SK-N-SH treated with all-trans-retinoic acid at 6 μM for 48 hours (cell line): ENCODE measurements at regions not wholly inside any gene's neighbourhood (a gene's known extent, or its start where the extent isn't known, plus 50 kb on each side); places are given as distances from the start of the nearest gene placed in this dataset.

Experiments
- ARNTL ChIP-seq: fragments of 450-650 bp; formaldehyde crosslinking; IDR thresholded peaks from 2 replicates; pipeline ENCODE4 v1.5.0; 2020; ENCODE audit warnings: low read depth, mild to moderate bottlenecking, moderate library complexity, borderline replicate concordance
- PPARA ChIP-seq: fragments of 250-450 bp; sonication (Bioruptor Pico); IDR thresholded peaks from 2 replicates; pipeline ENCODE4 v1.5.0; 2020; ENCODE audit warnings: mild to moderate bottlenecking, borderline replicate concordance
- RARB ChIP-seq: fragments of 250-450 bp; sonication (Bioruptor Pico); IDR thresholded peaks from 2 replicates; pipeline ENCODE4 v1.8.0; 2021; ENCODE audit warnings: mild to moderate bottlenecking, moderate library complexity
- SNAI2 ChIP-seq: fragments of 250-450 bp; sonication (Bioruptor Pico); IDR thresholded peaks from 2 replicates; pipeline ENCODE4 v1.5.0; 2020; ENCODE audit warnings: mild to moderate bottlenecking, moderate library complexity
- TOX ChIP-seq: fragments of 250-450 bp; sonication (Bioruptor Pico); IDR thresholded peaks from 2 replicates; pipeline ENCODE4 v1.8.0; 2021; ENCODE audit warnings: mild to moderate bottlenecking, moderate library complexity, borderline replicate concordance
- ZFP3 ChIP-seq: fragments of 250-450 bp; sonication (Bioruptor Pico); IDR thresholded peaks from 2 replicates; pipeline ENCODE4 v1.5.0; 2020; ENCODE audit warnings: mild to moderate bottlenecking, moderate library complexity
- ZFP30 ChIP-seq: fragments of 450-650 bp; formaldehyde crosslinking; IDR thresholded peaks from 2 replicates; pipeline ENCODE4 v1.5.0; 2022; ENCODE audit warnings: mild to moderate bottlenecking, moderate library complexity
- ZNF70 ChIP-seq: fragments of 450-650 bp; formaldehyde crosslinking; IDR thresholded peaks from 2 replicates; pipeline ENCODE4 v1.5.0; 2020; ENCODE audit warnings: mild to moderate bottlenecking, moderate library complexity
- ZNF8 ChIP-seq: fragments of 450-650 bp; formaldehyde crosslinking; IDR thresholded peaks from 2 replicates; pipeline ENCODE4 v1.5.0; 2020; ENCODE audit warnings: mild to moderate bottlenecking, moderate library complexity
- TF ChIP-seq, protein P1 (sequence below): fragments of 250-450 bp; sonication (Bioruptor Pico); IDR thresholded peaks from 2 replicates; pipeline ENCODE4 v1.5.0; 2020; ENCODE audit warnings: mild to moderate bottlenecking, moderate library complexity
- TF ChIP-seq, protein P2 (sequence below): fragments of 250-450 bp; sonication (Bioruptor Pico); IDR thresholded peaks from 2 replicates; pipeline ENCODE4 v1.8.0; 2020; ENCODE audit warnings: mild to moderate bottlenecking, moderate library complexity, borderline replicate concordance

GRCh38 chr1:182305861-182306260 is 85.7 kb downstream of the GLUL start:
- TF ChIP-seq, protein P1, sequence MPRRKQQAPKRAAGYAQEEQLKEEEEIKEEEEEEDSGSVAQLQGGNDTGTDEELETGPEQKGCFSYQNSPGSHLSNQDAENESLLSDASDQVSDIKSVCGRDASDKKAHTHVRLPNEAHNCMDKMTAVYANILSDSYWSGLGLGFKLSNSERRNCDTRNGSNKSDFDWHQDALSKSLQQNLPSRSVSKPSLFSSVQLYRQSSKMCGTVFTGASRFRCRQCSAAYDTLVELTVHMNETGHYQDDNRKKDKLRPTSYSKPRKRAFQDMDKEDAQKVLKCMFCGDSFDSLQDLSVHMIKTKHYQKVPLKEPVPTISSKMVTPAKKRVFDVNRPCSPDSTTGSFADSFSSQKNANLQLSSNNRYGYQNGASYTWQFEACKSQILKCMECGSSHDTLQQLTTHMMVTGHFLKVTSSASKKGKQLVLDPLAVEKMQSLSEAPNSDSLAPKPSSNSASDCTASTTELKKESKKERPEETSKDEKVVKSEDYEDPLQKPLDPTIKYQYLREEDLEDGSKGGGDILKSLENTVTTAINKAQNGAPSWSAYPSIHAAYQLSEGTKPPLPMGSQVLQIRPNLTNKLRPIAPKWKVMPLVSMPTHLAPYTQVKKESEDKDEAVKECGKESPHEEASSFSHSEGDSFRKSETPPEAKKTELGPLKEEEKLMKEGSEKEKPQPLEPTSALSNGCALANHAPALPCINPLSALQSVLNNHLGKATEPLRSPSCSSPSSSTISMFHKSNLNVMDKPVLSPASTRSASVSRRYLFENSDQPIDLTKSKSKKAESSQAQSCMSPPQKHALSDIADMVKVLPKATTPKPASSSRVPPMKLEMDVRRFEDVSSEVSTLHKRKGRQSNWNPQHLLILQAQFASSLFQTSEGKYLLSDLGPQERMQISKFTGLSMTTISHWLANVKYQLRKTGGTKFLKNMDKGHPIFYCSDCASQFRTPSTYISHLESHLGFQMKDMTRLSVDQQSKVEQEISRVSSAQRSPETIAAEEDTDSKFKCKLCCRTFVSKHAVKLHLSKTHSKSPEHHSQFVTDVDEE (CRISPR knock-in tag), result no peak
- TF ChIP-seq ZFP30 (CRISPR knock-in tag) (no peak), TOX (no peak), ARNTL (CRISPR knock-in tag) (no peak), ZFP3 (CRISPR knock-in tag) (no peak), PPARA (CRISPR knock-in tag) (no peak), ZNF8 (CRISPR knock-in tag) (no peak), SNAI2 (no peak), RARB (CRISPR knock-in tag) (no peak), ZNF70 (no peak)
- TF ChIP-seq, protein P2, sequence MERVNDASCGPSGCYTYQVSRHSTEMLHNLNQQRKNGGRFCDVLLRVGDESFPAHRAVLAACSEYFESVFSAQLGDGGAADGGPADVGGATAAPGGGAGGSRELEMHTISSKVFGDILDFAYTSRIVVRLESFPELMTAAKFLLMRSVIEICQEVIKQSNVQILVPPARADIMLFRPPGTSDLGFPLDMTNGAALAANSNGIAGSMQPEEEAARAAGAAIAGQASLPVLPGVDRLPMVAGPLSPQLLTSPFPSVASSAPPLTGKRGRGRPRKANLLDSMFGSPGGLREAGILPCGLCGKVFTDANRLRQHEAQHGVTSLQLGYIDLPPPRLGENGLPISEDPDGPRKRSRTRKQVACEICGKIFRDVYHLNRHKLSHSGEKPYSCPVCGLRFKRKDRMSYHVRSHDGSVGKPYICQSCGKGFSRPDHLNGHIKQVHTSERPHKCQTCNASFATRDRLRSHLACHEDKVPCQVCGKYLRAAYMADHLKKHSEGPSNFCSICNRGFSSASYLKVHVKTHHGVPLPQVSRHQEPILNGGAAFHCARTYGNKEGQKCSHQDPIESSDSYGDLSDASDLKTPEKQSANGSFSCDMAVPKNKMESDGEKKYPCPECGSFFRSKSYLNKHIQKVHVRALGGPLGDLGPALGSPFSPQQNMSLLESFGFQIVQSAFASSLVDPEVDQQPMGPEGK (CRISPR knock-in tag), result no peak
